Natural killer cell (primary cell): ENCODE measurements at regions not wholly inside any gene's neighbourhood (a gene's known extent, or its start where the extent isn't known, plus 50 kb on each side); places are given as distances from the start of the nearest gene placed in this dataset.
"Not testable (repeated sequence)": the region's sequence is repeated elsewhere in the genome, so short reads cannot be mapped to it uniquely, and the experiment has no call there.

Source experiments
- ATAC-seq, 3 donors: fragments of 150-1000 bp in 2 of 3; fragments of 200-7000 bp in 1 of 3; cut with Tn5 transposase; 1 replicate in 1 of 3; 2 replicates in 2 of 3; pipeline ENCODE4 v1.10.0; 2021; ENCODE audit warnings: mild to moderate bottlenecking in 2 of 3, moderate library complexity in 2 of 3
- DNase-seq, 2 donors: peaks; one replicate each; pipeline versions ENCODE4 v3.0.0 to v3.0.0-alpha.2; 2013 to 2021; ENCODE audit warnings: mixed read lengths in 1 of 2
- H3K27ac ChIP-seq: one replicate; pipeline ENCODE4 v1.5.1; 2013; ENCODE audit warnings: mild to moderate bottlenecking, low read length
- H3K27me3 ChIP-seq: one replicate; pipeline ENCODE4 v1.6.1; 2013; ENCODE audit warnings: low read length; ENCODE audit not compliant: control insufficient read depth, insufficient read depth
- H3K36me3 ChIP-seq: one replicate; pipeline ENCODE4 v1.6.1; 2013; ENCODE audit warnings: low read length; ENCODE audit not compliant: control insufficient read depth, insufficient read depth
- H3K4me1 ChIP-seq: one replicate; pipeline ENCODE4 v1.6.1; 2013; ENCODE audit warnings: low read length; ENCODE audit not compliant: control insufficient read depth, insufficient read depth
- H3K4me3 ChIP-seq: one replicate; pipeline ENCODE4 v1.5.1; 2013; ENCODE audit warnings: low read length
- H3K9me3 ChIP-seq: one replicate; pipeline ENCODE4 v1.6.1; 2013; ENCODE audit warnings: low read length; ENCODE audit not compliant: control insufficient read depth, insufficient read depth
- H3K27ac Mint-ChIP-seq, 2 donors: one replicate each; pipeline ENCODE4 v1.8.0; 2022; ENCODE audit warnings: mild to moderate bottlenecking in 2 of 2, mixed read lengths in 2 of 2, moderate library complexity in 1 of 2
- H3K27me3 Mint-ChIP-seq, 2 donors: one replicate each; pipeline ENCODE4 v1.8.0; 2022; ENCODE audit warnings: low read depth in 2 of 2, mixed read lengths in 2 of 2
- H3K36me3 Mint-ChIP-seq: one replicate; pipeline ENCODE4 v1.8.0; 2022; ENCODE audit warnings: mixed read lengths
- H3K4me1 Mint-ChIP-seq, 2 donors: one replicate each; pipeline ENCODE4 v1.8.0; 2022; ENCODE audit warnings: mixed read lengths in 2 of 2
- H3K4me3 Mint-ChIP-seq: one replicate; pipeline ENCODE4 v1.8.0; 2022; ENCODE audit warnings: mild to moderate bottlenecking, moderate library complexity, mixed read lengths
- H3K9me3 Mint-ChIP-seq, 2 donors: one replicate each; pipeline ENCODE4 v1.8.0; 2022; ENCODE audit warnings: mixed read lengths in 2 of 2
- CTCF ChIP-seq: fragments of 200-600 bp; IDR thresholded peaks from one replicate; pipeline ENCODE4 v1.8.0; 2022; ENCODE audit warnings: antibody characterized with exemption
- whole genome bisulfite sequencing: methylation state at CpG from one replicate; pipeline ENCODE4 v1.1.7; 2013; ENCODE audit warnings: missing lambda C conversion rate; ENCODE audit not compliant: insufficient coverage; 5-methylcytosine and 5-hydroxymethylcytosine counted together
- intact Hi-C: fragments of 100-400 bp; cut with micrococcal nuclease; formaldehyde crosslinking; loops from one replicate; pipeline ENCODE4 v1.14.2; 2022

DNA sequence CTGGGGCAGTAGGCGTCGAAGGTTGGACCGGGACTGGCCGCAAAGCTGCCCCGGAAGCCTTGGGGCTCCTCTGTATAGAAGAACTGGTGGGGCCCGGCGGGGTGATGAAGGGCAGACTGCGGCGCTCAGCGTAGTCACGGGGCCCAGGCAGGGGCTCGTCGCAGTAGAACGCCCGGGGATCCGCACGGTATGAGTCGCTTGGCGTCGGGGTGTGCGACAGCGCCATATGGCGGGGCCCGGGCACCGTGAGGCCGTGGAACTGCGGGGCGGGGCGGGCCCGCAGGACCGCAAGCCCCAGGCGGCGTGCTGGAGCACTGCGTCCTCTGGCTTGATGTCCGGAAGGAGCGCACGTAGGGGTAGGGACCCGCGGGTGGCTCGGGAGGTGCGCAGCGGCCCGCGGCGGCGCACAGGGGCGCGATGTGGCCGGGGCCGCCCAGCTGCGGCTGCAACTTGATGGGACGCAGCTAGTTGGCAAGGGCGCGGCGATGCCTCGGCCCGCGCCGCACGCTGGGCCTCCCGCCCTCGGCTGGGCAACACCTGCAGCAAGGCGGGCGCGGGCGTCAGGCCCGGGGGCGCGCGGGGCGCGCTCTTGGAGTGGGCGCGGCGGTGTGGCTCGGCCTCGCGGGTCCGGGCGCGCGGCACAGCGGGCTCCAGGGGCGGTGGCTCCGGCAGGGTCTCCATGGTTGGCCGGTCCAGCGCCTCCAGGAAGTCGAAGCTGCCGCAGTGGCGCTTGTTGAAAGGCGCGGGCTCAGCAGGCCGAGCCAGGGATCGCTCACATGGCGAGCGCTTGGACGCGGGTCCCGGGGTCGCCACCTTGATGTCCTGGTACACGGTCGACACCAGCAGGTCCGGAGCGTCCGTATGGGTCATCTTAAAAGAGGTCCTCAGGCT is 251.4 kb downstream of the ANKRD30B start:
- DNase-seq (no peak), ATAC-seq (no peak)
- Mint-ChIP-seq H3K4me1 (no peaks in the 10 kb centered on the region), H3K27ac (no peak overlapping the region), H3K4me3 (no peak overlapping the region), H3K36me3 (no peaks in the 10 kb centered on the region), H3K9me3 (peaks cover 3 to 4% of the 10 kb centered on the region in 2 donors), H3K27me3 (no peaks in the 10 kb centered on the region)
- no peak overlapping the region for H3K4me3 ChIP-seq
- no peaks in the 10 kb centered on the region for H3K36me3 ChIP-seq
- no peak overlapping the region for H3K27ac ChIP-seq
- intact Hi-C loops, result no loop called here
- WGBS, result 42% methylated on average over 105 of the region's 105 CpGs
- no peaks in the 10 kb centered on the region for H3K4me1 ChIP-seq
- TF ChIP-seq CTCF, result no peak
- no peaks in the 10 kb centered on the region for H3K27me3 ChIP-seq
- peaks cover 9% of the 10 kb centered on the region for H3K9me3 ChIP-seq

- WGBS, result 61% methylated on average over 51 of the region's 54 CpGs
- H3K9me3 ChIP-seq, result peaks cover 12% of the 10 kb centered on the region
- DNase-seq, H3K4me1 Mint-ChIP-seq, H3K27ac ChIP-seq, H3K4me3 Mint-ChIP-seq, H3K27me3 ChIP-seq, intact Hi-C loops, H3K4me3 ChIP-seq, H3K36me3 Mint-ChIP-seq, H3K36me3 ChIP-seq, H3K27me3 Mint-ChIP-seq, H3K4me1 ChIP-seq, H3K9me3 Mint-ChIP-seq, H3K27ac Mint-ChIP-seq: not testable (repeated sequence)
- ATAC-seq, result peak in 2 of 3 donors; percentile 53 to 75
These were observed 252.4 kb downstream of the ANKRD30B start for GRCh38 chr18:15000119-15001037.

GRCh38 chr18:15001038-15001794 is 253.2 kb downstream of the ANKRD30B start:
- H3K27ac Mint-ChIP-seq, H3K4me3 Mint-ChIP-seq, H3K4me3 ChIP-seq, H3K4me1 ChIP-seq, H3K36me3 Mint-ChIP-seq, H3K4me1 Mint-ChIP-seq, H3K27me3 Mint-ChIP-seq, H3K9me3 Mint-ChIP-seq, DNase-seq, H3K27ac ChIP-seq, H3K27me3 ChIP-seq, H3K36me3 ChIP-seq, intact Hi-C loops: not testable (repeated sequence)
- peak in 1 of 3 donors; percentile 41 for ATAC-seq
- H3K9me3 ChIP-seq, result peaks cover 12% of the 10 kb centered on the region
- WGBS, result 93% methylated on average over 17 of the region's 21 CpGs

DNA sequence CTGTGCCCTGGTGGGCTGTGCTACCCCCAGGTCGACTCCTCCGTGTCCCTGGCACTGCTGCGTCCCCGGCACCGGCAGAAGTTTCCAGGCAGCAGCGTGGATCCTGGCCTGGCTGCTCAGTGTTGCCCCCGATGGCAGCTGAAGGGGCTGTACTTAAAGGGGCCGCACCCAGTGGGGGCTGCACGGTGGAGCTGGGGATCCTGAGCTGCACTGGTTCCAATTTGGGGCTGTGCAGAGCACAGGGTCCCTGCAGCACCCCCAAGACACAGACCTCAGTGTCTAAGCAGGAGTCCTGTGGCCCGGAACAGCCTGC is 253.8 kb downstream of the ANKRD30B start:
- peak in 2 of 3 donors; percentile 42 to 49 for ATAC-seq
- not testable (repeated sequence) for DNase-seq
- 81% methylated on average over 10 of the region's 10 CpGs for WGBS

GRCh38 chr18:15002765-15003164 is 254.8 kb downstream of the ANKRD30B start:
- H3K4me1 ChIP-seq, H3K27ac Mint-ChIP-seq, H3K4me1 Mint-ChIP-seq: not testable (repeated sequence)

More for the DNA sequence above, 253.8 kb downstream of the ANKRD30B start:
- peaks cover 12% of the 10 kb centered on the region for H3K9me3 ChIP-seq
- H3K36me3 ChIP-seq, H3K27ac ChIP-seq, H3K9me3 Mint-ChIP-seq, H3K4me1 Mint-ChIP-seq, H3K4me3 ChIP-seq, H3K27me3 ChIP-seq, H3K36me3 Mint-ChIP-seq, H3K4me3 Mint-ChIP-seq, intact Hi-C loops, H3K27ac Mint-ChIP-seq, H3K27me3 Mint-ChIP-seq, H3K4me1 ChIP-seq: not testable (repeated sequence)

DNA sequence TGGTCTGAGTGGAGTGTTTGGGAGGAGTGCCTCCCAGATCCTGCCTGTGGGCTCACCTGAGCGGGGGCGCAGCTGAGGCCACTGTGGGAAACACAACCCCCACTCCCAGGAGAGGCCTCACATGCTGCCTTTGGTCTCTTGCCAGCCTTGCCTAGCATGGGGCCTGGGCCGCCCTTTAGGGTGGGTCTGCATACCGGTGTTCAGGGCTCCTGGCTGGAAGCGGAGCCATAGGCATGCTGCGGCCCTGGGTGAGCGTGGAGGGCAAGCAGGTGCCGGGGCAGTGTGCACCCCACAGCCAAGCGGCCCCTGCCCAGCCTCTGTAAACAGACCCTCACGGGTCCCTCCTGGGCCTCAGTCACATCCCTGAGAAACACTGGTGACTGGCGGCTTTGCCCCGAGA is 255.3 kb downstream of the ANKRD30B start:
- 99% methylated on average over 12 of the region's 12 CpGs for WGBS
- not testable (repeated sequence) for ATAC-seq

More at GRCh38 chr18:15002765-15003164, 254.8 kb downstream of the ANKRD30B start:
- H3K36me3 Mint-ChIP-seq, H3K9me3 Mint-ChIP-seq, intact Hi-C loops, H3K4me3 ChIP-seq, H3K27ac ChIP-seq, H3K27me3 ChIP-seq, DNase-seq, H3K4me3 Mint-ChIP-seq, H3K36me3 ChIP-seq, H3K27me3 Mint-ChIP-seq, ATAC-seq: not testable (repeated sequence)
- WGBS, result 64% methylated on average over 2 of the region's 3 CpGs
- peaks cover 12% of the 10 kb centered on the region for H3K9me3 ChIP-seq

More for the DNA sequence above, 255.3 kb downstream of the ANKRD30B start:
- H3K27ac Mint-ChIP-seq, H3K4me3 Mint-ChIP-seq, DNase-seq, H3K4me1 Mint-ChIP-seq, H3K27me3 ChIP-seq, intact Hi-C loops, H3K36me3 ChIP-seq, H3K9me3 Mint-ChIP-seq, H3K4me3 ChIP-seq, H3K36me3 Mint-ChIP-seq, H3K4me1 ChIP-seq, H3K27me3 Mint-ChIP-seq, H3K27ac ChIP-seq: not testable (repeated sequence)
- H3K9me3 ChIP-seq, result peaks cover 12% of the 10 kb centered on the region
